ENCODE measurements at regions not wholly inside any gene's neighbourhood (a gene's known extent, or its start where the extent isn't known, plus 50 kb on each side); places are given as distances from the start of the nearest gene placed in this dataset.

DNA sequence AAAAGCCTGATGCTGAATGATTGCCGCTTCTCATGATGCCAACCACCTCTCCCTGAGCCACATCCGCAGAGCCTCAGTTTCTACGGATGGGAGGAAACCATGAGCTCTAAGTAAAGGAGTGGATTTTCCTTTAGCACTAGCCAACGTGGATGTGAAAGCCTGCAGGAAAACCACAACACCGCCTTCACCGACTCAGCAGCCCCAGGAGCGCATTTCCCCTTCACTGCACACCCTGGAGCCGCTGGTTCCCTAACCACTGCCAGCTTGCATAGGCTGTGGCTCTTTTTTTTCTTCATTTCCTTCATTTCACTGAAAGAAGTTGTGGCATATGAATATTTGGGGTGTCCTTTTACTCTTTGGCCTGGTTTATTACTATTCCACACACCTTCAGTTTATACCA lies 50.5 kb upstream of the SSTR4 start:
- no peaks in the 10 kb centered on the region for H3K27me3 ChIP-seq
- no peaks in the 10 kb centered on the region for H3K79me2 ChIP-seq
- no peaks in the 10 kb centered on the region for H3K36me3 ChIP-seq (replicated peaks; ENCODE audit: insufficient read depth, low read depth)
- TF ChIP-seq EZH2 (IDR thresholded peaks at IDR 0.05; ENCODE audit: borderline replicate concordance) (no peak), EZH2phosphoT487 (IDR thresholded peaks at IDR 0.05; ENCODE audit: low read depth, severe bottlenecking, unreplicated experiment) (no peak)
- TF ChIP-seq, protein P1, sequence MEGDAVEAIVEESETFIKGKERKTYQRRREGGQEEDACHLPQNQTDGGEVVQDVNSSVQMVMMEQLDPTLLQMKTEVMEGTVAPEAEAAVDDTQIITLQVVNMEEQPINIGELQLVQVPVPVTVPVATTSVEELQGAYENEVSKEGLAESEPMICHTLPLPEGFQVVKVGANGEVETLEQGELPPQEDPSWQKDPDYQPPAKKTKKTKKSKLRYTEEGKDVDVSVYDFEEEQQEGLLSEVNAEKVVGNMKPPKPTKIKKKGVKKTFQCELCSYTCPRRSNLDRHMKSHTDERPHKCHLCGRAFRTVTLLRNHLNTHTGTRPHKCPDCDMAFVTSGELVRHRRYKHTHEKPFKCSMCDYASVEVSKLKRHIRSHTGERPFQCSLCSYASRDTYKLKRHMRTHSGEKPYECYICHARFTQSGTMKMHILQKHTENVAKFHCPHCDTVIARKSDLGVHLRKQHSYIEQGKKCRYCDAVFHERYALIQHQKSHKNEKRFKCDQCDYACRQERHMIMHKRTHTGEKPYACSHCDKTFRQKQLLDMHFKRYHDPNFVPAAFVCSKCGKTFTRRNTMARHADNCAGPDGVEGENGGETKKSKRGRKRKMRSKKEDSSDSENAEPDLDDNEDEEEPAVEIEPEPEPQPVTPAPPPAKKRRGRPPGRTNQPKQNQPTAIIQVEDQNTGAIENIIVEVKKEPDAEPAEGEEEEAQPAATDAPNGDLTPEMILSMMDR (IDR thresholded peaks at IDR 0.05; ENCODE audit: poor library complexity): no peak
- no peak overlapping the region for H3K4me2 ChIP-seq
- no peaks in the 10 kb centered on the region for H3K9me3 ChIP-seq (ENCODE audit: low read depth)
- no peaks in the 10 kb centered on the region for H4K20me1 ChIP-seq (ENCODE audit: insufficient read depth, poor library complexity, severe bottlenecking)
- H2AFZ ChIP-seq: no peak overlapping the region
- WGBS (ENCODE audit: low lambda C conversion rate, missing lambda C conversion rate): 89% methylated on average over 8 of the region's 8 CpGs
- no peaks in the 10 kb centered on the region for H3K9me2 ChIP-seq (replicated peaks; ENCODE audit: insufficient read depth)
- no peak for DNase-seq (ENCODE audit: low spot score)
- H3K4me1 ChIP-seq (ENCODE audit: insufficient read depth): peaks cover 8% of the 10 kb centered on the region
- peak overlapping the region; percentile 79 for H3K27ac ChIP-seq
- no peak overlapping the region for H3K4me3 ChIP-seq

DNA sequence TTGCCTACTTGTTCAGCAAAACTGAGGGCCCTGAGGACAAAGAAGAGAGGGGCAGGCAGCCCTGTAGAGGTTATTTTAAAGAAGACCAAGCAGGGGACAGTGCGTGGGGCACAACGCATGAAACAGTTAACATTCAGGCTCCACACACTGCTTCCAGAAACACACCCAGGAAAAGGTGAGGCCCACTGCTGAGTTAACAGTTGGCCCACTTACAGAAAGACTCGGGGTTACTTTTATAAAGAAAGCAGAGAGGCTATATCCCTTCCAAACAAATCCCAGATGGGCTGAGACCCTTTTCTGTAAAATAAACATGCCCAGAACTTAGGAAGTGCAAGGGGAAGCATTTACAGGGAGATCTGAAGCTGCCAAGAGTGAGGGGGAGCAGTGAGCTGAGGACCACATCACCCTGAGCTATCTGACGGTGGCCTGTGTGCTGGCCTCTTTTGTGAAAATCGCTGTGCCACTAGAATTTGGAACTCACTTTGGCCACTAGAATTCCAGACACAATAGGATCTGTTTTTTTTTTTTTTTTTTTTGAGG lies 49.8 kb upstream of the SSTR4 start:
- Histone ChIP-seq H3K27me3 (no peaks in the 10 kb centered on the region), H3K36me3 (replicated peaks; ENCODE audit: insufficient read depth, low read depth) (no peaks in the 10 kb centered on the region), H3K9me3 (ENCODE audit: low read depth) (no peaks in the 10 kb centered on the region), H3K79me2 (no peaks in the 10 kb centered on the region), H3K4me2 (no peak overlapping the region), H3K4me3 (no peak overlapping the region), H4K20me1 (ENCODE audit: insufficient read depth, poor library complexity, severe bottlenecking) (no peaks in the 10 kb centered on the region), H3K4me1 (ENCODE audit: insufficient read depth) (peaks cover 8% of the 10 kb centered on the region), H3K27ac (peak overlapping the region; percentile 79), H2AFZ (no peak overlapping the region), H3K9me2 (replicated peaks; ENCODE audit: insufficient read depth) (no peaks in the 10 kb centered on the region)
- TF ChIP-seq EZH2phosphoT487 (IDR thresholded peaks at IDR 0.05; ENCODE audit: low read depth, severe bottlenecking, unreplicated experiment) (no peak), EZH2 (IDR thresholded peaks at IDR 0.05; ENCODE audit: borderline replicate concordance) (no peak)
- TF ChIP-seq, protein P1 (IDR thresholded peaks at IDR 0.05; ENCODE audit: poor library complexity): no peak
- 59% methylated on average over 5 of the region's 5 CpGs for WGBS (ENCODE audit: low lambda C conversion rate, missing lambda C conversion rate)
- DNase-seq (ENCODE audit: low spot score): no peak

Data from hepatocyte (in vitro differentiated cells).